ENCODE measurements at regions not wholly inside any gene's neighbourhood (a gene's known extent, or its start where the extent isn't known, plus 50 kb on each side); places are given as distances from the start of the nearest gene placed in this dataset.

DNA sequence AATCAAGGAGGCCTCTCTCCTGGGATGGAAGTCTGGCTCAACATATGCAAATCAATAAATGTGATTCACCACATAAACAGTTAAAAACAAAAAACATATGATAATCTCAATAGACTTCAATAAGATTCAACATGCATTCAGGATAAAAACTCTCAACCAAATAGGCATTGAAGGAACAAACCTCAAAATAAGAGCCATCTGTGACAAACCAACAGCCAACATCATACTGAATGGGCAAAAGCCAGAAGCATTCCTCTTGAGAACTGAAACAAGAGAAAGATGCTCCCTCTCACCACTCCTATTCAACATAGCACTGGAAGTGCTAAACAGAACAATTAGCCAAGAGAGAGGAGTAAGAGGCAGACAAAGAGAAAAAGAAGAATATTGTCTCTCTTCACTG lies 54.0 kb upstream of the SEZ6L start:
- Mint-ChIP-seq H3K4me3 (no peak overlapping the region), H3K4me1 (no peaks in the 10 kb centered on the region), H3K36me3 (ENCODE audit: low read depth) (no peaks in the 10 kb centered on the region), H3K9me3 (ENCODE audit: low read depth) (no peaks in the 10 kb centered on the region), H3K27ac (no peak overlapping the region), H3K27me3 (peaks cover 17% of the 10 kb centered on the region)
- DNase-seq (no peak), ATAC-seq (no peak)
- intact Hi-C loops (cut with DNase I, micrococcal nuclease): no loop called here
- POLR2A ChIA-PET: no interaction called here
- CTCF ChIA-PET: no interaction called here
